Gastroesophageal sphincter (tissue), 3 donors: ENCODE measurements at regions not wholly inside any gene's neighbourhood (a gene's known extent, or its start where the extent isn't known, plus 50 kb on each side); places are given as distances from the start of the nearest gene placed in this dataset.

Experiments
- CTCF ChIP-seq, 4 experiments: fragments of 200-600 bp in 2 of 4; fragments of 450-650 bp in 2 of 4; sonication (generic) in 1 of 4; IDR thresholded peaks; one replicate each; pipeline ENCODE4 v1.5.1; 2017 to 2019; ENCODE audit warnings: antibody characterized with exemption in 4 of 4, mild to moderate bottlenecking in 2 of 4, moderate library complexity in 2 of 4
- EP300 ChIP-seq: sonication (generic); formaldehyde crosslinking; IDR thresholded peaks from one replicate; pipeline ENCODE4 v1.6.1; 2017; ENCODE audit warnings: antibody characterized with exemption, mild to moderate bottlenecking
- POLR2A ChIP-seq, 2 donors: fragments of 450-650 bp; IDR thresholded peaks; one replicate each; pipeline ENCODE4 v1.6.1; 2017; ENCODE audit warnings: antibody characterized with exemption in 2 of 2, mild to moderate bottlenecking in 2 of 2, moderate library complexity in 1 of 2

- no peak for TF ChIP-seq POLR2A (IDR thresholded peaks at IDR 0.05)
- TF ChIP-seq CTCF (IDR thresholded peaks at IDR 0.05) = no peak
- TF ChIP-seq EP300 = no peak
Measured at GRCh38 chr12:81988362-81988761, 229.2 kb upstream of the PPFIA2 start.
